Keratinocyte (primary cell): ENCODE measurements at regions not wholly inside any gene's neighbourhood (a gene's known extent, or its start where the extent isn't known, plus 50 kb on each side); places are given as distances from the start of the nearest gene placed in this dataset.

Experiments
- DNase-seq: peaks from one replicate; pipeline ENCODE4 v3.0.0-alpha.2; 2011; ENCODE audit warnings: low read depth, missing footprints, low spot score
- FAIRE-seq: peaks from 2 replicates; lab custom pipeline; 2011; peaks lifted over from hg19 to GRCh38; lab: Jason Lieb, UNC
- H2AFZ ChIP-seq: 2 replicates; pipeline ENCODE4 v1.6.0; 2012; ENCODE audit warnings: low read length, control low read depth, inconsistent platforms; ENCODE audit not compliant: control insufficient read depth
- H3K27ac ChIP-seq: 2 replicates; pipeline ENCODE4 v1.5.1; 2011; ENCODE audit warnings: low read length; ENCODE audit not compliant: control insufficient read depth, insufficient read depth
- H3K27me3 ChIP-seq: 3 replicates; pipeline ENCODE4 v1.6.0; 2011; ENCODE audit warnings: low read length; ENCODE audit not compliant: control insufficient read depth, insufficient read depth; ENCODE audit errors: extremely low read depth
- H3K36me3 ChIP-seq, 2 experiments: 2 replicates in 1 of 2; 3 replicates in 1 of 2; pipeline ENCODE4 v1.5.1; 2011; ENCODE audit warnings: low read length in 2 of 2, mild to moderate bottlenecking in 1 of 2; ENCODE audit not compliant: control insufficient read depth in 2 of 2, insufficient read depth in 2 of 2; ENCODE audit errors: extremely low read depth in 1 of 2
- H3K4me1 ChIP-seq: 3 replicates; pipeline ENCODE4 v1.5.1; 2011; ENCODE audit warnings: low read length; ENCODE audit not compliant: control insufficient read depth, insufficient read depth; ENCODE audit errors: extremely low read depth
- H3K4me2 ChIP-seq: 3 replicates; pipeline ENCODE4 v1.6.0; 2011; ENCODE audit warnings: low read depth, low read length; ENCODE audit not compliant: control insufficient read depth, insufficient read depth; ENCODE audit errors: extremely low read depth
- H3K4me3 ChIP-seq, 3 experiments: fragments of 200-600 bp in 1 of 3; sonication (generic) in 1 of 3; 2 replicates in 2 of 3; 3 replicates in 1 of 3; pipeline ENCODE4 v1.5.1; 2011 to 2016; ENCODE audit warnings: low read length in 3 of 3, mild to moderate bottlenecking in 3 of 3, control low read depth in 2 of 3, inconsistent platforms in 1 of 3, low read depth in 1 of 3, mixed read lengths in 1 of 3, mixed run types in 1 of 3, moderate library complexity in 1 of 3; ENCODE audit not compliant: control insufficient read depth in 2 of 3, insufficient read depth in 2 of 3; ENCODE audit errors: extremely low read depth in 1 of 3
- H3K79me2 ChIP-seq: 2 replicates; pipeline ENCODE4 v1.6.0; 2012; ENCODE audit warnings: low read length; ENCODE audit not compliant: control insufficient read depth, insufficient read depth
- H3K9ac ChIP-seq: 3 replicates; pipeline ENCODE4 v1.6.0; 2011; ENCODE audit warnings: low read length; ENCODE audit not compliant: control insufficient read depth, insufficient read depth; ENCODE audit errors: extremely low read depth
- H3K9me1 ChIP-seq: 3 replicates; pipeline ENCODE4 v1.6.0; 2011; ENCODE audit warnings: low read length; ENCODE audit not compliant: control insufficient read depth, insufficient read depth; ENCODE audit errors: extremely low read depth
- H3K9me3 ChIP-seq: 2 replicates; pipeline ENCODE4 v1.5.1; 2012; ENCODE audit warnings: low read depth, low read length; ENCODE audit not compliant: control insufficient read depth
- H4K20me1 ChIP-seq: 3 replicates; pipeline ENCODE4 v1.6.0; 2011; ENCODE audit warnings: low read length; ENCODE audit not compliant: control insufficient read depth, insufficient read depth; ENCODE audit errors: extremely low read depth
- CTCF ChIP-seq, 3 experiments: IDR thresholded peaks in 1 of 3; conservative IDR thresholded peaks in 1 of 3; optimal IDR thresholded peaks in 1 of 3; 2 replicates in 2 of 3; 3 replicates in 1 of 3; pipeline versions ENCODE3 to v1.5.1; 2011; ENCODE audit warnings: low read length in 3 of 3, mild to moderate bottlenecking in 3 of 3, moderate library complexity in 2 of 3, control low read depth in 1 of 3, inconsistent platforms in 1 of 3; ENCODE audit not compliant: insufficient read depth in 2 of 3; ENCODE audit errors: extremely low read depth in 1 of 3
- EZH2 ChIP-seq: IDR thresholded peaks from one replicate; pipeline ENCODE4 v1.6.1; 2012; ENCODE audit warnings: inconsistent platforms, mild to moderate bottlenecking, low read length, moderate library complexity
- dilution Hi-C: fragments of 300-500 bp; cut with MboI; formaldehyde crosslinking; loops from one replicate; pipeline ENCODE4 v1.7.0; 2020; ENCODE audit warnings: low sequenced_read_pairs; ENCODE audit not compliant: extremely low pct_ligation_motif_present

- Histone ChIP-seq H3K9me3 (no peaks in the 10 kb centered on the region), H3K4me2 (no peak overlapping the region), H2AFZ (no peak overlapping the region), H3K36me3 (no peaks in the 10 kb centered on the region), H3K27me3 (no peaks in the 10 kb centered on the region), H3K79me2 (no peaks in the 10 kb centered on the region), H3K4me1 (peaks cover 6% of the 10 kb centered on the region), H4K20me1 (no peaks in the 10 kb centered on the region), H3K9me1 (no peaks in the 10 kb centered on the region), H3K4me3 (no peak overlapping the region), H3K27ac (no peak overlapping the region), H3K9ac (no peak overlapping the region)
- no peak for TF ChIP-seq CTCF (optimal IDR thresholded peaks at IDR 0.05 in 1 of 3, IDR thresholded peaks at IDR 0.05 in 1 of 3, conservative IDR thresholded peaks at IDR 0.05 in 1 of 3; ENCODE audit: extremely low read depth in 1 of 3, insufficient read depth in 2 of 3, low read length in 3 of 3)
- no peak for TF ChIP-seq EZH2
- dilution Hi-C loops: no loop called here
- no peak for DNase-seq
- no peak for FAIRE-seq
Observed at GRCh38 chr4:158038718-158039117, 134.1 kb downstream of the GASK1B start.

DNA sequence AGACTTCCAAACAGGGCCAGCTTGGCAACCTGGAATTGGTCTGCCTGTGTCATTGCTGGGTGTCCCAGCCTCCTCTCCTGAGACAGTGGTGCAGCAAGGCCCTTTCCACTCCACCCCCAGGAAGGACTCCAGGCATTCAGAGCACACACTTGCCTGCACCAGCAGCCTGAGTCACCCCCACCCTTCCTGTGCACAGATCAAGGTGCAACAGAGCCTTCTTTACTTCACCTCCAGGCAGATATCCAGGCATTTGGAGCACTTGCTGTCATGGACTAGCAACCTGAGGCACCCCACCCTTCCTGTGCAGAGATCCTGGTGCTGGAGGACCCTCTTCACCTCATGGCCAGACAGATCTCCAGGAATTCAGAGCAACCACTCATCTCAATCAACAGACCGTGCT lies 135.8 kb downstream of the GASK1B start:
- dilution Hi-C loops: no loop called here
- no peak for TF ChIP-seq CTCF (optimal IDR thresholded peaks at IDR 0.05 in 1 of 3, IDR thresholded peaks at IDR 0.05 in 1 of 3, conservative IDR thresholded peaks at IDR 0.05 in 1 of 3; ENCODE audit: extremely low read depth in 1 of 3, insufficient read depth in 2 of 3, low read length in 3 of 3)
- no peak for TF ChIP-seq EZH2
- H3K79me2 ChIP-seq: no peaks in the 10 kb centered on the region

More for the DNA sequence above, 135.8 kb downstream of the GASK1B start:
- Histone ChIP-seq H4K20me1 (no peaks in the 10 kb centered on the region), H3K9me3 (no peaks in the 10 kb centered on the region), H3K9me1 (no peaks in the 10 kb centered on the region), H3K9ac (no peak overlapping the region), H3K4me2 (no peak overlapping the region), H3K27me3 (no peaks in the 10 kb centered on the region), H3K4me1 (peaks cover 6% of the 10 kb centered on the region), H2AFZ (peak overlapping the region; percentile 3), H3K27ac (no peak overlapping the region), H3K4me3 (no peak overlapping the region), H3K36me3 (no peaks in the 10 kb centered on the region)
- no peak for DNase-seq
- FAIRE-seq: peak; percentile 60
